Stimulated activated naive CD8-positive, alpha-beta T cell treated with anti-CD3 and anti-CD28 coated beads, Interleukin-15, Interleukin-2, amounts not matched to agents 100 U/mL and 50 U/mL, for 24 hours (primary cell): ENCODE measurements at regions not wholly inside any gene's neighbourhood (a gene's known extent, or its start where the extent isn't known, plus 50 kb on each side); places are given as distances from the start of the nearest gene placed in this dataset.

ENCODE experiments used
- ATAC-seq: fragments of 150-1000 bp; cut with Tn5 transposase; one replicate; pipeline ENCODE4 v1.10.0; 2021
- DNase-seq: peaks from one replicate; pipeline ENCODE4 v3.0.0; 2021

- DNase-seq (no peak), ATAC-seq (no peak)
Measured at GRCh38 chr4:18394656-18395055, 373.1 kb upstream of the LCORL start.

- DNase-seq = no peak
- no peak for ATAC-seq
Measured at GRCh38 chr4:18391354-18391728, 369.8 kb upstream of the LCORL start.

- no peak for DNase-seq
- ATAC-seq = no peak
Measured at GRCh38 chr4:18390655-18391353, 369.2 kb upstream of the LCORL start.

- no peak for DNase-seq
- ATAC-seq = no peak
Measured at GRCh38 chr4:18389115-18389514, 367.6 kb upstream of the LCORL start.

- ATAC-seq (no peak), DNase-seq (no peak)
Measured at GRCh38 chr4:18388039-18388438, 366.5 kb upstream of the LCORL start.

- ATAC-seq (no peak), DNase-seq (no peak)
Measured at GRCh38 chr4:18381186-18381585, 359.6 kb upstream of the LCORL start.

- DNase-seq (no peak), ATAC-seq (no peak)
Measured at GRCh38 chr4:18369561-18369960, 348.0 kb upstream of the LCORL start.

- DNase-seq = no peak
- ATAC-seq = peak; percentile 57
Measured at GRCh38 chr4:18366892-18367291, 345.3 kb upstream of the LCORL start.

GRCh38 chr4:18366136-18366535 is 344.6 kb upstream of the LCORL start:
- no peak for ATAC-seq

GRCh38 chr4:18343581-18343980 is 322.0 kb upstream of the LCORL start:
- DNase-seq (no peak), ATAC-seq (no peak)

More at GRCh38 chr4:18366136-18366535, 344.6 kb upstream of the LCORL start:
- DNase-seq = no peak

GRCh38 chr4:18342847-18343246 is 321.3 kb upstream of the LCORL start:
- no peak for DNase-seq
- no peak for ATAC-seq

- DNase-seq (no peak), ATAC-seq (no peak)
Measured at GRCh38 chr4:18321956-18322530, 300.5 kb upstream of the LCORL start.

GRCh38 chr4:18319431-18319830 is 297.9 kb upstream of the LCORL start:
- ATAC-seq (no peak), DNase-seq (no peak)

- no peak for DNase-seq
- ATAC-seq = no peak
Measured at GRCh38 chr4:18318682-18319388, 297.3 kb upstream of the LCORL start.

GRCh38 chr4:18314731-18315130 is 293.2 kb upstream of the LCORL start:
- DNase-seq (no peak), ATAC-seq (no peak)

- no peak for DNase-seq
- ATAC-seq = no peak
Measured at GRCh38 chr4:18297684-18298083, 276.1 kb upstream of the LCORL start.

GRCh38 chr4:18296411-18296810 is 274.9 kb upstream of the LCORL start:
- DNase-seq (no peak), ATAC-seq (no peak)

- no peak for DNase-seq
- no peak for ATAC-seq
Measured at GRCh38 chr4:18294846-18295245, 273.3 kb upstream of the LCORL start.

- DNase-seq (no peak), ATAC-seq (no peak)
Measured at GRCh38 chr4:18294021-18294420, 272.5 kb upstream of the LCORL start.

- ATAC-seq = no peak
- no peak for DNase-seq
Measured at GRCh38 chr4:18292411-18292810, 270.9 kb upstream of the LCORL start.

GRCh38 chr4:18291981-18292380 is 270.4 kb upstream of the LCORL start:
- DNase-seq = no peak
- ATAC-seq = no peak

- DNase-seq (no peak), ATAC-seq (no peak)
Measured at GRCh38 chr4:18291256-18291655, 269.7 kb upstream of the LCORL start.

GRCh38 chr4:18285357-18285756 is 263.8 kb upstream of the LCORL start:
- ATAC-seq (no peak), DNase-seq (no peak)

- ATAC-seq = no peak
- DNase-seq = no peak
Measured at GRCh38 chr4:18278244-18278643, 256.7 kb upstream of the LCORL start.
